Liver (tissue), 8 donors: ENCODE measurements at regions not wholly inside any gene's neighbourhood (a gene's known extent, or its start where the extent isn't known, plus 50 kb on each side); places are given as distances from the start of the nearest gene placed in this dataset.

Source experiments
- DNase-seq: peaks from one replicate; pipeline ENCODE4 v3.0.0-alpha.2; 2017; ENCODE audit warnings: low spot score
- H3K27ac ChIP-seq, 2 donors: one replicate each; pipeline ENCODE4 v1.7.0; 2013; ENCODE audit warnings: inconsistent platforms in 2 of 2, low read length in 2 of 2, control low read depth in 1 of 2, low read depth in 1 of 2, mild to moderate bottlenecking in 1 of 2
- H3K27me3 ChIP-seq, 4 donors: one replicate each; pipeline versions ENCODE4 v1.6.1 to v1.7.0; 2013; ENCODE audit warnings: low read length in 3 of 4, inconsistent platforms in 1 of 4, mild to moderate bottlenecking in 1 of 4, moderate library complexity in 1 of 4; ENCODE audit not compliant: control insufficient read depth in 4 of 4, insufficient read depth in 4 of 4
- H3K36me3 ChIP-seq, 4 donors: one replicate each; pipeline versions ENCODE4 v1.6.1 to v1.7.0; 2013; ENCODE audit warnings: low read length in 3 of 4, mild to moderate bottlenecking in 3 of 4, low read depth in 1 of 4, moderate library complexity in 1 of 4; ENCODE audit not compliant: control insufficient read depth in 4 of 4, insufficient read depth in 3 of 4
- H3K4me1 ChIP-seq, 4 donors: one replicate each; pipeline versions ENCODE4 v1.6.1 to v1.7.0; 2013; ENCODE audit warnings: low read length in 3 of 4, mild to moderate bottlenecking in 3 of 4, moderate library complexity in 1 of 4; ENCODE audit not compliant: control insufficient read depth in 4 of 4, insufficient read depth in 4 of 4
- H3K4me3 ChIP-seq, 3 donors: one replicate each; pipeline versions ENCODE4 v1.6.1 to v1.7.0; 2013; ENCODE audit warnings: low read length in 3 of 3, control low read depth in 1 of 3, low read depth in 1 of 3, mild to moderate bottlenecking in 1 of 3
- H3K9ac ChIP-seq, 2 donors: one replicate each; pipeline ENCODE4 v1.7.0; 2013; ENCODE audit warnings: low read length in 2 of 2, mild to moderate bottlenecking in 2 of 2, moderate library complexity in 2 of 2, control low read depth in 1 of 2, low read depth in 1 of 2
- H3K9me3 ChIP-seq, 4 donors: one replicate each; pipeline versions ENCODE4 v1.6.1 to v1.7.0; 2013; ENCODE audit warnings: low read length in 3 of 4; ENCODE audit not compliant: control insufficient read depth in 4 of 4
- EGR1 ChIP-seq, 2 donors: IDR thresholded peaks; 2 replicates each; pipeline ENCODE4 v1.6.1; 2016 to 2018; ENCODE audit warnings: antibody characterized with exemption in 2 of 2, low read depth in 2 of 2
- FOXA1 ChIP-seq: IDR thresholded peaks from 2 replicates; pipeline ENCODE4 v1.6.1; 2016; ENCODE audit warnings: antibody characterized with exemption
- FOXA2 ChIP-seq: IDR thresholded peaks from 2 replicates; pipeline ENCODE4 v1.6.1; 2016; ENCODE audit warnings: antibody characterized with exemption
- GABPA ChIP-seq, 2 donors: IDR thresholded peaks in 1 of 2; conservative IDR thresholded peaks in 1 of 2; 2 replicates each; pipeline ENCODE4 v1.6.1; 2016; ENCODE audit warnings: antibody characterized with exemption in 2 of 2, mild to moderate bottlenecking in 1 of 2, moderate library complexity in 1 of 2
- HNF4A ChIP-seq, 2 donors: conservative IDR thresholded peaks; 2 replicates each; pipeline ENCODE4 v1.6.1; 2016; ENCODE audit warnings: antibody characterized with exemption in 2 of 2, mild to moderate bottlenecking in 2 of 2
- HNF4G ChIP-seq: IDR thresholded peaks from 2 replicates; pipeline ENCODE4 v1.6.1; 2016; ENCODE audit warnings: antibody characterized with exemption
- JUND ChIP-seq, 2 donors: IDR thresholded peaks; 2 replicates each; pipeline ENCODE4 v1.6.1; 2016; ENCODE audit warnings: antibody characterized with exemption in 2 of 2
- NR2F2 ChIP-seq: IDR thresholded peaks from 2 replicates; pipeline ENCODE4 v1.6.1; 2016; ENCODE audit warnings: antibody characterized with exemption
- RAD21 ChIP-seq, 2 donors: IDR thresholded peaks; 2 replicates each; pipeline ENCODE4 v1.6.1; 2016; ENCODE audit warnings: antibody characterized with exemption in 2 of 2, mild to moderate bottlenecking in 2 of 2
- RXRA ChIP-seq, 2 donors: IDR thresholded peaks; 2 replicates each; pipeline ENCODE4 v1.6.1; 2017 to 2018; ENCODE audit warnings: antibody characterized with exemption in 2 of 2, mild to moderate bottlenecking in 1 of 2
- SP1 ChIP-seq: IDR thresholded peaks from 2 replicates; pipeline ENCODE4 v1.6.1; 2018; ENCODE audit warnings: antibody characterized with exemption, mild to moderate bottlenecking
- TAF1 ChIP-seq: conservative IDR thresholded peaks from 2 replicates; pipeline ENCODE4 v1.6.1; 2016; ENCODE audit warnings: antibody characterized with exemption, mild to moderate bottlenecking
- YY1 ChIP-seq: IDR thresholded peaks from 2 replicates; pipeline ENCODE4 v1.6.1; 2016; ENCODE audit warnings: antibody characterized with exemption, mild to moderate bottlenecking
- WGBS: extraction: QIAGEN DNeasy Blood & Tissue Kit; methylation state at CpG from one replicate; pipeline ENCODE4 v1.1.7; 2013; 5-methylcytosine and 5-hydroxymethylcytosine counted together
- TF ChIP-seq, protein P1 (sequence below): IDR thresholded peaks from 2 replicates; pipeline ENCODE4 v1.6.1; 2016; ENCODE audit warnings: antibody characterized with exemption
- TF ChIP-seq, protein P2 (sequence below): IDR thresholded peaks from 2 replicates; pipeline ENCODE4 v1.6.1; 2016; ENCODE audit warnings: antibody characterized with exemption, mild to moderate bottlenecking
- TF ChIP-seq, protein P3 (sequence below): fragments of 150-350 bp; IDR thresholded peaks from 2 replicates; pipeline ENCODE4 v1.5.1; 2017; ENCODE audit warnings: improper control_type of control experiment, low read depth, low read length; ENCODE audit not compliant: missing input control
- TF ChIP-seq, protein P4 (sequence below): IDR thresholded peaks from 2 replicates; pipeline ENCODE4 v1.6.1; 2016; ENCODE audit warnings: antibody characterized with exemption
- TF ChIP-seq, protein P5 (sequence below): IDR thresholded peaks from 2 replicates; pipeline ENCODE4 v1.6.1; 2016; ENCODE audit warnings: antibody characterized with exemption
- donor health status: healthy.
- donor health status: healthy.
- donor health status: healthy.
- donor health status: healthy.
- donor health status: healthy.

- TF ChIP-seq EGR1 (IDR thresholded peaks at IDR 0.05; ENCODE audit: low read depth in 2 of 2) (no peak), SP1 (no peak), FOXA1 (no peak), HNF4A (conservative IDR thresholded peaks at IDR 0.05) (no peak), HNF4G (no peak), FOXA2 (no peak), YY1 (no peak), RAD21 (IDR thresholded peaks at IDR 0.05) (no peak), JUND (IDR thresholded peaks at IDR 0.05) (no peak), TAF1 (no peak), GABPA (IDR thresholded peaks at IDR 0.05 in 1 of 2, conservative IDR thresholded peaks at IDR 0.05 in 1 of 2) (no peak), NR2F2 (no peak), RXRA (IDR thresholded peaks at IDR 0.05) (no peak)
- TF ChIP-seq, protein P1, sequence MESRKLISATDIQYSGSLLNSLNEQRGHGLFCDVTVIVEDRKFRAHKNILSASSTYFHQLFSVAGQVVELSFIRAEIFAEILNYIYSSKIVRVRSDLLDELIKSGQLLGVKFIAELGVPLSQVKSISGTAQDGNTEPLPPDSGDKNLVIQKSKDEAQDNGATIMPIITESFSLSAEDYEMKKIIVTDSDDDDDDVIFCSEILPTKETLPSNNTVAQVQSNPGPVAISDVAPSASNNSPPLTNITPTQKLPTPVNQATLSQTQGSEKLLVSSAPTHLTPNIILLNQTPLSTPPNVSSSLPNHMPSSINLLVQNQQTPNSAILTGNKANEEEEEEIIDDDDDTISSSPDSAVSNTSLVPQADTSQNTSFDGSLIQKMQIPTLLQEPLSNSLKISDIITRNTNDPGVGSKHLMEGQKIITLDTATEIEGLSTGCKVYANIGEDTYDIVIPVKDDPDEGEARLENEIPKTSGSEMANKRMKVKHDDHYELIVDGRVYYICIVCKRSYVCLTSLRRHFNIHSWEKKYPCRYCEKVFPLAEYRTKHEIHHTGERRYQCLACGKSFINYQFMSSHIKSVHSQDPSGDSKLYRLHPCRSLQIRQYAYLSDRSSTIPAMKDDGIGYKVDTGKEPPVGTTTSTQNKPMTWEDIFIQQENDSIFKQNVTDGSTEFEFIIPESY: no peak
- TF ChIP-seq, protein P2, sequence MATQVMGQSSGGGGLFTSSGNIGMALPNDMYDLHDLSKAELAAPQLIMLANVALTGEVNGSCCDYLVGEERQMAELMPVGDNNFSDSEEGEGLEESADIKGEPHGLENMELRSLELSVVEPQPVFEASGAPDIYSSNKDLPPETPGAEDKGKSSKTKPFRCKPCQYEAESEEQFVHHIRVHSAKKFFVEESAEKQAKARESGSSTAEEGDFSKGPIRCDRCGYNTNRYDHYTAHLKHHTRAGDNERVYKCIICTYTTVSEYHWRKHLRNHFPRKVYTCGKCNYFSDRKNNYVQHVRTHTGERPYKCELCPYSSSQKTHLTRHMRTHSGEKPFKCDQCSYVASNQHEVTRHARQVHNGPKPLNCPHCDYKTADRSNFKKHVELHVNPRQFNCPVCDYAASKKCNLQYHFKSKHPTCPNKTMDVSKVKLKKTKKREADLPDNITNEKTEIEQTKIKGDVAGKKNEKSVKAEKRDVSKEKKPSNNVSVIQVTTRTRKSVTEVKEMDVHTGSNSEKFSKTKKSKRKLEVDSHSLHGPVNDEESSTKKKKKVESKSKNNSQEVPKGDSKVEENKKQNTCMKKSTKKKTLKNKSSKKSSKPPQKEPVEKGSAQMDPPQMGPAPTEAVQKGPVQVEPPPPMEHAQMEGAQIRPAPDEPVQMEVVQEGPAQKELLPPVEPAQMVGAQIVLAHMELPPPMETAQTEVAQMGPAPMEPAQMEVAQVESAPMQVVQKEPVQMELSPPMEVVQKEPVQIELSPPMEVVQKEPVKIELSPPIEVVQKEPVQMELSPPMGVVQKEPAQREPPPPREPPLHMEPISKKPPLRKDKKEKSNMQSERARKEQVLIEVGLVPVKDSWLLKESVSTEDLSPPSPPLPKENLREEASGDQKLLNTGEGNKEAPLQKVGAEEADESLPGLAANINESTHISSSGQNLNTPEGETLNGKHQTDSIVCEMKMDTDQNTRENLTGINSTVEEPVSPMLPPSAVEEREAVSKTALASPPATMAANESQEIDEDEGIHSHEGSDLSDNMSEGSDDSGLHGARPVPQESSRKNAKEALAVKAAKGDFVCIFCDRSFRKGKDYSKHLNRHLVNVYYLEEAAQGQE: no peak
- TF ChIP-seq, protein P3, sequence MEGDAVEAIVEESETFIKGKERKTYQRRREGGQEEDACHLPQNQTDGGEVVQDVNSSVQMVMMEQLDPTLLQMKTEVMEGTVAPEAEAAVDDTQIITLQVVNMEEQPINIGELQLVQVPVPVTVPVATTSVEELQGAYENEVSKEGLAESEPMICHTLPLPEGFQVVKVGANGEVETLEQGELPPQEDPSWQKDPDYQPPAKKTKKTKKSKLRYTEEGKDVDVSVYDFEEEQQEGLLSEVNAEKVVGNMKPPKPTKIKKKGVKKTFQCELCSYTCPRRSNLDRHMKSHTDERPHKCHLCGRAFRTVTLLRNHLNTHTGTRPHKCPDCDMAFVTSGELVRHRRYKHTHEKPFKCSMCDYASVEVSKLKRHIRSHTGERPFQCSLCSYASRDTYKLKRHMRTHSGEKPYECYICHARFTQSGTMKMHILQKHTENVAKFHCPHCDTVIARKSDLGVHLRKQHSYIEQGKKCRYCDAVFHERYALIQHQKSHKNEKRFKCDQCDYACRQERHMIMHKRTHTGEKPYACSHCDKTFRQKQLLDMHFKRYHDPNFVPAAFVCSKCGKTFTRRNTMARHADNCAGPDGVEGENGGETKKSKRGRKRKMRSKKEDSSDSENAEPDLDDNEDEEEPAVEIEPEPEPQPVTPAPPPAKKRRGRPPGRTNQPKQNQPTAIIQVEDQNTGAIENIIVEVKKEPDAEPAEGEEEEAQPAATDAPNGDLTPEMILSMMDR: no peak
- TF ChIP-seq, protein P4, sequence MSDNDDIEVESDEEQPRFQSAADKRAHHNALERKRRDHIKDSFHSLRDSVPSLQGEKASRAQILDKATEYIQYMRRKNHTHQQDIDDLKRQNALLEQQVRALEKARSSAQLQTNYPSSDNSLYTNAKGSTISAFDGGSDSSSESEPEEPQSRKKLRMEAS: no peak
- TF ChIP-seq, protein P5, sequence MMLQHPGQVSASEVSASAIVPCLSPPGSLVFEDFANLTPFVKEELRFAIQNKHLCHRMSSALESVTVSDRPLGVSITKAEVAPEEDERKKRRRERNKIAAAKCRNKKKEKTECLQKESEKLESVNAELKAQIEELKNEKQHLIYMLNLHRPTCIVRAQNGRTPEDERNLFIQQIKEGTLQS: no peak
- Histone ChIP-seq H3K4me3 (no peak overlapping the region), H3K27ac (no peak overlapping the region), H3K9ac (no peak overlapping the region), H3K36me3 (no peaks in the 10 kb centered on the region), H3K9me3 (peaks cover 0 to 4% (median 0%) of the 10 kb centered on the region in 4 donors), H3K27me3 (peaks cover 0 to 4% (median 0%) of the 10 kb centered on the region in 4 donors), H3K4me1 (no peaks in the 10 kb centered on the region)
- WGBS: 59% methylated on average over 2 of the region's 2 CpGs
- no peak for DNase-seq
Observed at GRCh38 chr18:47500930-47501329, 249.5 kb upstream of the SKOR2 start.
